ENCODE measurements at regions not wholly inside any gene's neighbourhood (a gene's known extent, or its start where the extent isn't known, plus 50 kb on each side); places are given as distances from the start of the nearest gene placed in this dataset.

- Histone ChIP-seq H2AFZ (ENCODE audit: low read depth, low read length, severe bottlenecking) (no peak overlapping the region), H3K79me2 (ENCODE audit: insufficient read depth, low read length) (no peaks in the 10 kb centered on the region), H3K9me3 (ENCODE audit: insufficient read depth, low read length) (no peaks in the 10 kb centered on the region), H3K4me2 (ENCODE audit: low read depth, low read length, poor library complexity, severe bottlenecking) (no peak overlapping the region), H3K9ac (ENCODE audit: low read length) (no peak overlapping the region), H3F3A (ENCODE audit: insufficient read depth) (no peaks in the 10 kb centered on the region), H3K4me3 (ENCODE audit: insufficient read depth, low read length, poor library complexity, severe bottlenecking) (no peak overlapping the region), H3K27ac (ENCODE audit: low read depth, low read length) (no peak overlapping the region), H4K20me1 (ENCODE audit: low read depth, low read length) (no peaks in the 10 kb centered on the region), H3K36me3 (ENCODE audit: low read length) (no peaks in the 10 kb centered on the region), H3K9me2 (replicated peaks; ENCODE audit: insufficient read depth, low read length) (no peaks in the 10 kb centered on the region), H3K27me3 (ENCODE audit: low read length) (no peaks in the 10 kb centered on the region)
- TF ChIP-seq CTCF (IDR thresholded peaks at IDR 0.05; ENCODE audit: insufficient read depth, low read length, poor library complexity, severe bottlenecking) = no peak
- TF ChIP-seq EZH2phosphoT487 (conservative IDR thresholded peaks at IDR 0.05; ENCODE audit: low read length) = no peak
Observed at GRCh38 chr7:156071612-156072011, 259.3 kb upstream of the SHH start.

GRCh38 chr7:156069891-156070290 lies 257.6 kb upstream of the SHH start:
- H3F3A ChIP-seq (ENCODE audit: insufficient read depth) = no peaks in the 10 kb centered on the region
- no peak overlapping the region for H3K4me3 ChIP-seq (ENCODE audit: insufficient read depth, low read length, poor library complexity, severe bottlenecking)
- H3K9ac ChIP-seq (ENCODE audit: low read length) = no peak overlapping the region
- no peaks in the 10 kb centered on the region for H3K9me3 ChIP-seq (ENCODE audit: insufficient read depth, low read length)
- H3K36me3 ChIP-seq (ENCODE audit: low read length) = no peaks in the 10 kb centered on the region
- TF ChIP-seq EZH2phosphoT487 (conservative IDR thresholded peaks at IDR 0.05; ENCODE audit: low read length) (no peak), CTCF (IDR thresholded peaks at IDR 0.05; ENCODE audit: insufficient read depth, low read length, poor library complexity, severe bottlenecking) (no peak)
- no peak overlapping the region for H2AFZ ChIP-seq (ENCODE audit: low read depth, low read length, severe bottlenecking)
- no peaks in the 10 kb centered on the region for H4K20me1 ChIP-seq (ENCODE audit: low read depth, low read length)
- no peaks in the 10 kb centered on the region for H3K9me2 ChIP-seq (replicated peaks; ENCODE audit: insufficient read depth, low read length)
- H3K27ac ChIP-seq (ENCODE audit: low read depth, low read length) = no peak overlapping the region
- no peak overlapping the region for H3K4me2 ChIP-seq (ENCODE audit: low read depth, low read length, poor library complexity, severe bottlenecking)
- H3K27me3 ChIP-seq (ENCODE audit: low read length) = no peaks in the 10 kb centered on the region; the same call in 1 of the 2 replicates
- no peaks in the 10 kb centered on the region for H3K79me2 ChIP-seq (ENCODE audit: insufficient read depth, low read length)

GRCh38 chr7:156067156-156067555 lies 254.9 kb upstream of the SHH start:
- H4K20me1 ChIP-seq (ENCODE audit: low read depth, low read length) = no peaks in the 10 kb centered on the region
- H3K27ac ChIP-seq (ENCODE audit: low read depth, low read length) = no peak overlapping the region
- TF ChIP-seq EZH2phosphoT487 (conservative IDR thresholded peaks at IDR 0.05; ENCODE audit: low read length) (no peak), CTCF (IDR thresholded peaks at IDR 0.05; ENCODE audit: insufficient read depth, low read length, poor library complexity, severe bottlenecking) (no peak)
- no peak overlapping the region for H2AFZ ChIP-seq (ENCODE audit: low read depth, low read length, severe bottlenecking)
- no peaks in the 10 kb centered on the region; the same call in 1 of the 2 replicates for H3K27me3 ChIP-seq (ENCODE audit: low read length)
- H3F3A ChIP-seq (ENCODE audit: insufficient read depth) = no peaks in the 10 kb centered on the region
- H3K79me2 ChIP-seq (ENCODE audit: insufficient read depth, low read length) = no peaks in the 10 kb centered on the region
- no peak overlapping the region for H3K4me2 ChIP-seq (ENCODE audit: low read depth, low read length, poor library complexity, severe bottlenecking)
- H3K9me2 ChIP-seq (replicated peaks; ENCODE audit: insufficient read depth, low read length) = no peaks in the 10 kb centered on the region
- H3K36me3 ChIP-seq (ENCODE audit: low read length) = no peaks in the 10 kb centered on the region
- no peak overlapping the region for H3K4me3 ChIP-seq (ENCODE audit: insufficient read depth, low read length, poor library complexity, severe bottlenecking)
- no peak overlapping the region for H3K9ac ChIP-seq (ENCODE audit: low read length)
- no peaks in the 10 kb centered on the region for H3K9me3 ChIP-seq (ENCODE audit: insufficient read depth, low read length)
